Activated T-cell treated with anti-CD3 and anti-CD28 coated beads for 48 hours (primary cell): ENCODE measurements at regions not wholly inside any gene's neighbourhood (a gene's known extent, or its start where the extent isn't known, plus 50 kb on each side); places are given as distances from the start of the nearest gene placed in this dataset.
"Not testable (repeated sequence)": the region's sequence is repeated elsewhere in the genome, so short reads cannot be mapped to it uniquely, and the experiment has no call there.

Experiments used
- DNase-seq: peaks from one replicate; pipeline ENCODE4 v3.0.0-alpha.2; 2020; ENCODE audit warnings: low read depth

DNA sequence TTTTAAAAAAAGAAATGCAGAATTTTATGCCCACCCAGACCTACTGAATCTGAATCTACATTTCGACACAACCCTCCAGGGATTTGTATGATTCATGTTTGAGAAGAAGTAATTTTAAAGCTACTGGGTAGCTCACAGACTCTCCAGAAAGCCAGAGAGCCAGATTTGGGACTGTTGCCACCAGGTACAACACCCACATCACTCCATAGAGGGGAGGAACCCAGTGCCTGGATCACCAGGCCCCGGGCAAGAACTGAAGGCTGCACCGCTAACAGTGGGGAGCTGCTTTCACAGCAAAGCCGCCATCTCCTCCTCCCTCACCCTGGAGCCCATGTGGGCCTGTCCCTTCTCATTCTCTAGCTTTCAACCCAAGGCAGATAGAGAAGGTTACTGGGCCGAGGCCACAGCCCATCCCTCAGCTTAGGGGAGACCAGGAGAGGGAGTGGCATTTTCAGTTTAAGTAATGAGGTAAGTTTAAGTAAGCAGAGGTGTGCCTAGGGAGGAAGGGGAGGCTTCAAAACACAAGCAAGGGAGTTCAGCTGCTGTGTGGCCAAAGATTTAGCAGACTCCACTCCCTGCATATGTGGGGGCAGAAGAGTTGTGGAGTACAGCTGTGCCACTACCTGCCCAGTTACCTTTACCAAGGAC, 109.8 kb downstream of the IL12A start:
- no peak for DNase-seq

DNA sequence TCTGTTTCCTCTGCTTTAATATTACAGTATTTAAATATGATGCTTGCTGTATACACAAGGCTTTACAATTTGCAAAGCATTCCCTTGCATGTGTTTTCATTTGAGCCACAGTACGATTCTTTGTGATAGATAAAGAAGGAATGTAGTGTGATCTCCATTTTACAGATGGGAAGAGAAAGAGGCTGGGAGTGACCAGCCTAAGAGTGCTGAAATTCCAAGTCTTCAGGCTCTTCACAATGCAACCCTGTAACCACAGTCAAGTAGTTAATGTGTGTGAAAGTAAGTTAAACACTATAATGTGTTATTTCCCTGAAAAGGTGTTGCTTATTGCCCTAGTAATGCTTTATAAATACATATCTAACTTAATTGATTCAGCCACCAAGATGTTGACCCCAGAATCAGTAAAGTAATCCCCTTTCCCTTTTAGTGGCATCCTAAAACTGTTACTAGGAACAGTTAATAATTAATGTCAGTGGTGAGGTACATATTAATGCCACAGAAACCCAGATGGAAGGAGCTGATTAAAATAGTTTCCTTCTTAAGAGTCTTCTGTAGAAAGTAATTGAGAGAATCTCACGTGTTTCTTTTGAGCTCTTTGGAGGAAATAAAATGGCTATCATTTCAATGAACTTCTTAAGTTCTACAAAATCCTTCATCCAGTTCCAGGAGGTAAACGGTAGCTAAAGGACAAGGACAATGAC, 110.4 kb downstream of the IL12A start:
- no peak for DNase-seq

DNA sequence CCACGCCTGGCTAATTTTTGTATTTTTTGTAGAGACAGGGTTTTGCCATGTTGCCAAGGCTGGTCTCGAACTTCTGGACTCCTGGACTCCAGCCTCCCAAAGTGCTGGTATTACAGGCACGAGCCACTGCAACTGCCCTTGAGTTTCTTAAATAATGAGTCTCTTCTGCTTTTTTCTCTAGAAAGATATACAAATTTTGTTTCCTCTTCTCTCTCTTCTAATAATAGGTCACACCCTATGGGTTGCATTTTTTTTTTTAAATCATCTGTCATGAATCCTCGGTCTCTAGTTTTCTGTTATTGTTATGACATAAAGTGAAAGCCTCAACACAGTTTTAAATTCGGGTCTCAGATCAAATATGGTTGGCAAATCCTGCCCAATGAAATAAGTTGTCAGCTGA, 111.2 kb downstream of the IL12A start:
- no peak for DNase-seq

DNA sequence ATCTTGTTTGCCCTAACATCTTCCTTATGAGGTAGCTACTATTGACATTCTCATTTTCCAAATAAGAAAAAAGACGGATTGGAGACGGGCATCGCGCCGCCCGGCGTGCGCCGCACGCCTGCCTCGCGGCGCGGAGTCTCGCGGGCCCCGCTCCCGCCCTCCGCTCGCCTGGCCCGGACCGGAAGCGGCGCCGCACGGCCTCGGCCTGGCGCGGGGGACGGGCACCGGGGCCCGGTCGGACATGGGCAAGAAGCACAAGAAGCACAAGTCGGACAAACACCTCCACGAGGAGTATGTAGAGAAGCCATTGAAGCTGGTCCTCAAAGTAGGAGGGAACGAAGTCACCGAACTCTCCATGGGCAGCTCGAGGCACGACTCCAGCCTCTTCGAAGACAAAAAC, 112.0 kb downstream of the IL12A start:
- DNase-seq: no peak

DNA sequence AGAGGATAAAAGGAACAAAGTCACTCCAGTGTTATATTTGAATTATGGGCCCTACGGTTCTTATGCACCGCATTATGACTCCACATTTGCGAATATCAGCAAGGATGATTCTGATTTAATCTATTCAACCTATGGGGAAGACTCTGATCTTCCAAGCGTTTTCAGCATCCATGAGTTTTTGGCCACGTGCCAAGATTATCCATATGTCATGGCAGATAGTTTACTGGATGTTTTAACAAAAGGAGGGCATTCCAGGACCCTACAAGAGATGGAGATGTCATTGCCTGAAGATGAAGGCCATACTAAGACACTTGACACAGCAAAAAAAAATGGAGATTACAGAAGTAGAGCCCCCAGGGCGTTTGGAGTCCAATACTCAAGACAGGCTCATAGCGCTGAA, 113.4 kb downstream of the IL12A start:
- not testable (repeated sequence) for DNase-seq

DNA sequence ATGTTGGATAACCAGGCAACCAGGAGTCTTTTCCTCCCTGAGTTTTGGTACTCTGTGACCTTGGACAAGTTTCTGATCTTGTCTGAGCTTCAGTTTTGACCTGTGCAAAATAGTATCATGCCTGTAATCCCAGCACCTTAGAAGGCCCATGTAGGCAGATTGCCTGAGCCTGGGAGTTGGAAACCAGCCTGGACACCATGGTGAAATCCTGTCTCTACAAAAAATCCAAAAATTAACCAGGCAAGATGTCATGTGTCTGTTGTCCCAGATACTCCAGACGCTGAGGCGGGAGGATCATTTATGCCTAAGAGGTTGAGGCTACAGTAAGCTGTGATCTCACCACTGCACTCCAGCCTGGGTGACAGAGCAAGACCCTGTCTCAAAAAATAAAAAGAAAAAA, 114.8 kb downstream of the IL12A start:
- DNase-seq: no peak

DNA sequence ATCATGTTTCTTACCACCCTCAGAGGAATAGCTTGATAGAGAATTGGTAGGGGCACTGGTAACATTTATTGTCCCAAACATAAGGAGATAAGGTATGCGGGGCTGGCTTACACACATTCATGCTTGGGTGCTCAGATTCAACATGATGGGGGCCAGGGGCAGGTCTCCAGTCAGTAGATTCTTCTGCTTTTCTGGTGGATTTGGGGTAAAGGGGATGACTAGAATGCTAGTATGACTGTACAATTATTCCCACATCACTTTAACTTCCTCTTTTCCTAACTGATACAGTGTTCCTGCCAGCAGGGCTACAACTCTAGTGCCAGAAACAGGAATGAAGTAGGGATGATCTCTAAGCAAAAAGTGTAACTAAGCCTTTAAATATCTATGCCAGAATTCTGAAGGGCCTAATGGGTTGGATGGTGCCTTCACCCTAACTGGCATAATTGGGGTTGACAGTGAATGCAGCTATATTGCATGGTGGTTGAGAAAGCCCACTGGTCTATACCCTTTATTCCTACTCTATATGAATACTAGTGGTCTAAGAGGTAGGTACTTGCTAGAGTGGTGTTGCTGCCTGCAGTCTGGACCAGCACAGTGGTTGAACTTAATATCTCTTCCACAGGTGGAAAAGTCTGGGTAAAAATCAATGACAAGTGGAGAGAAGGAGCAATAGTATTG, 117.4 kb downstream of the IL12A start:
- no peak for DNase-seq

DNA sequence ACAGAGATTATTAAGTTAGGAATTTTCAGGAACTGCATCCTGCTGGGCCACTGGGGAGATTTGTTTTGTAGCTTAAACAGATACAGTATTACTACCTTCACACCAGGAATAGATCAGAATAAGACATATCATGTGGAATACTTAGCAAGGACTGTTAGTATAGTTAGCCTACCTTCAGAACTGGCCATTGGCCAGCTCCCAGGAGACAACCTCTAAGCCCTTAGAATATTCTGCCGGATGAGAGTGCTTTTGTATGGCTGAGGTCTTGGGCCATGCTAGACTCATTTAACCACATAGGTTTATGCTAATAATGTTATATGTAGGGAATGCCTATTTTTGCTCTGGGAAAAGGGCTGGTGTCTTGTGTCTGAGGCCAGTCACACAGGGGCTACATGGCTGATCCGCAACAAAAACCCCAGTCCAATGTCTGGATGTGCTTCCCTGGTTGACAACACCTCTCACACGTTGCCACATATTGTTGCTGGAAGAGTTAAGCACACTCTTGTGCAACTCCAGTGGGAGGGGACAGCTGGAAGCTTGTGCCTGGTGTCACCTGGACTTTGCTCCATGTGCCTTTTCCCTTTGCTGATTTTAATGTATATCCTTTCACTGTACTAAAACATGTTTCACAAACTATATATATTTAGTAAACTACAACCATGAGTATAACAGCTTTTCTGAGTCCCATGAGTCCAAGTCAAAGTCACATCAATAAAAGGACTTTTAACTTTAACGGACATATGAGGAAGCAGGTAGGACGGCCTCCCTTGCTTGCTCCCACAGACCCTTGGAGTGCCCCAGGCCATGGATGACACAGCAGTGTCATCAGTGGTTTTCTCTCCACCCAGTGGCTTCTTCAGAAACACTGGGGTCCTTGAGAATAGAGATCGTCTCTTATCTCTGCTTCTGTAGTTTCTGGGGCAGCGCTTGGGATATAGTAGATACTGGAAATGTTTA, 118.0 kb upstream of the C3orf80 start:
- DNase-seq: no peak

DNA sequence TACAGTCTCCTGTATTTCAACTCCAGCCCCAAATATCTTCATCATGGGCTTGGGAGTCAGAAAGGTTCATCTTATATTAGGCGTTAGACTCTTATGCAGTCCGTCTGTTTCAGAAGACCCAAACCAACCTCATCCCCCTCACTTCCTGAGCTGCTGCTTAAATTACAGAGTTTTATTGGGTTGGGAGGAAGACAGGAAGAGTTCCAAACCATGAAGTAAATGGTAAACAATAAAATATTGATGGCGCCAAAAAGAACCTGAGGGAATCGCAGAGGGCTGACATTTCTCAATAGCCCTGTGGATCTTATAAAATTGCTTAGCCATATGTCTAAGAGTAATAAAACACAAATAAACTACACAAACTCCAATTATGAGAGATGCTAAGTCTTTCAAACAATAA, 116.9 kb upstream of the C3orf80 start:
- no peak for DNase-seq

DNA sequence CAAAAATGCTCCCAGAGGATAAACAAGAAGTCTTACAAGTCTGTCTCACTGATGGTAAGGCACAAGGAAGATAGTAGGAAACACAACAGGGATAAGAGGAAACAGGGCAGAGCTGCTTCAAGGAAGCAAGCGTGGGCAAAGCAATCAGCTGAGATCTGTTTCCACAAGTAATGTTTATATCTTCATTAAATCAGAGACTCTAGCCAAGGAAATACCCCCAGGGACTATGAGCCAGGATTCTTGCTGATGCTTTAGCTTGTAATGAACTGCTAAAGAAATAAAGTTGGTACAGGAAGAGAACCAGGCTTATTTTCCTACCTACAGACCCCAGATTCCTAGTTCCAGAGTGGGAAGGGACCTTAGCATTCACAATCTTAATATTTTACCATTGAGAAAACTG, 112.7 kb upstream of the C3orf80 start:
- DNase-seq: no peak

DNA sequence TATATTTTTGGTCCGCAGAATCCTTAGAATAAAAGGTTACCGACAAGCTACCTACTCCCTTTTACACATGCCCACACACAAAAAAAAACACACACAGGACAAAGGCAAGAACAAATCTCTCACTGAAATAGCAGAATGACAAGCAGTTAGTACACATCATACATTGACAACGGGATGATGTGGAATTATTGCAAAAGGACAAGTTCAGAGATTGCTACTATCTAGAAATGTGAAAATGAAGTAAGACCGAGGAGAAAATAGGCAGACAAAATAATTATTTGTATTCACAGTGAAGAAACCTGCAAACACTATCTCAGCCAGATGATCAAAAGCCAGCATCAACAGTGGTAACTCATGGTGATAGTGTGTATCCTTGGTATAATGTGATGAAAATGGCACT, 112.2 kb upstream of the C3orf80 start:
- DNase-seq: no peak

DNA sequence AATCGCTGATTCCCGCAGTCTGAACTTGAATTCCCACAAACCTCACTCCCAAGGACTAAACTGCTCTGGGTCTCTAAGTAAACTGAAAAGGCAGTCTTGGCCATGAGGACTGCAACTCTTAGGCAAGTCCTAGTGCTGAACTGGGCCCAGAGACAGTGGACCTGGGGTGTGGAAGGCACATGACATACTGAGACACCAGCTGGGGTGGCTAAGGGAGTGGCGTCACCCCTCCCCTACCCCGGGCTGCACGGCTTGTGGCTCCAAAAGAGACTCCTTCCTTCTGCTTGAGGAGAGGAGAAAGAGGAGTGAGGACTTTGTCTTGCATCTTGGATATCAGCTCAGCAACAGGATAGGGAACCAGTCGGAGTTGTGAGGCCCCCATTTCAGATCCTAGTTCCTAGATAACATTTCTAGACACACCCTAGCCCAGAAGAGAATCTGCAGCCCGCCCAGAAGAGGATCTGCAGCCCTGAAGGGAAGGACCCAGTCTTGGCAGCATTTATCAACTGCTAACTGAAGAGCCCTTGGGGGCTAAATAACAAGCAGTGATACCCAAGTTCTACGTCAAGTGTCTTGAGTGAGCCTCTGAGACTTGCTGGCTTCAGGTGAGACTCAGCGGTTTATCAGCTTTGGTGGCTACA, 110.7 kb upstream of the C3orf80 start:
- no peak for DNase-seq

DNA sequence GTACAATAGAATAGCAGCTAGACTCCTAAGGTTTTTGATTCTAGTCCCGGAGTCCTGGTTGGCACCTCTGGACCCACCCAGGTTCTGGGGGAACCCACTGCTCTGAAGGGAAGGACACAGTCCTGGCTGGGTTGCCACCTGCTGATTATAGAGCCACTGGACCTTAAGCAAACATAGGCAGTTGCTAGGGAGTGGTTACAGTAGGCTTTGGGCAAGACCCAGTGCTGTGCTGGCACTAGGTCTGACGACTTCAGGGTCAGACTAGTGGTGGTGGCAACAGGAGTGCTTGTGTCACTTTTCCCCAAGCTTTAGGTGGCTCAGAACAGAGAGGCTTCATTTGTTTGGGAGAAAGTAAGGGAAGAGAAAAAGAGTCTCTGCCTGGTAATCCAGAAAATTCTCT, 109.8 kb upstream of the C3orf80 start:
- no peak for DNase-seq

DNA sequence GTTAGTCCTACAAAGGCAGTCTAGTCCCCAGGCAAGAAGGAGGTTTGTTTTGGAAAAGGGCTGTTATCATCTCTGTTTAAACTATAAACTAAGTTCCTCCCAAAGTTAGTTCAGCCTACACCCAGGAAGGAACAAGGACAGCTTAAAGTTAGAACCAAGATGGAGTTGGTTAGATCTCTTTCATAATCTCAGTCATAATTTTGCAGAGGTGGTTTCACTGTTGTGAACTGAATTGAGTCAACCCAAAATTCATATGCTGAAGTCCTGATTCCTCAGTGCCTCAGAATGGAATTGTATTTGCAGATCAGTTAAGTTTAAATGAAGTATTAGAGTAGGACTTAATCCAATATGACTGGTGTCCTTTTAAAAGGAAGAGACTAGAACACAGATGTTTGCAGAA, 101.0 kb upstream of the C3orf80 start:
- DNase-seq: no peak

DNA sequence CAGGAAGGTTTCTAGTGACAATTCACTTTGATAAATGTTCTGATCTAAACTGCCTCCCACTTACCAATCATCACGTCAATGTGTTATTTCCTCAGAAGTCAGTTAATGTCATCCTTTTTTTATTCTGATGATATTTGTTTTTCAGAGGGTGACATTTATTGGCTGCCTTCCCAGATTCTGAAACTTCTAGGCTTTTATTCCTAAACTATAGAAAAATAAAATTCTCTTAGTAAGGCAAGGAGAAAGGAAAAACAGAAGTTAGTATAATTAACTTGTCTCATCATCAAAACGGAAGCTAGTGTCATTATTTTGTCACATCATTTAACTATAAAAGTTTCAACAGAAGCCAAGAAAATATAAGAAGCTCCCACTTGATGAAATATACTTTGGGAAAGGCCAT, 100.0 kb upstream of the C3orf80 start:
- no peak for DNase-seq

DNA sequence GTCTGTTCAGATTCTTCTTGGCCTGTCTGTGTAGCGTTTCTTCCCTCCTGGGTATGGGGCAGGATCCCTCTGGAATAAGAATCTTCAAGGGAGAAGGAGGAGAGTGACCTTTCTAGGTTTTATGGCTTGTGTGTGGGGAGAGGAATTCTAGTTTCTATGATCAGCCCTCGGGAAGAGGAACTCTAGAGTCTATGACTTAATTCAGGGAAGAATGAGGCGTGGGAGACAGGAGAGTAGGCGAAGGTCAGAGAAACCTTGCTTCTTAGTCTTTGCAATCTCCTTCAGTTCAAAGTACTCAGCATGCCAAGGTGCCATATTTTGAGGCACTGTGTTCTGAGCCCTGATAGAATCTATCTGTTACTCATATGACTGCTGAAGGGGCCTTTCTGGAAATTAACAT, 99.2 kb upstream of the C3orf80 start:
- no peak for DNase-seq

DNA sequence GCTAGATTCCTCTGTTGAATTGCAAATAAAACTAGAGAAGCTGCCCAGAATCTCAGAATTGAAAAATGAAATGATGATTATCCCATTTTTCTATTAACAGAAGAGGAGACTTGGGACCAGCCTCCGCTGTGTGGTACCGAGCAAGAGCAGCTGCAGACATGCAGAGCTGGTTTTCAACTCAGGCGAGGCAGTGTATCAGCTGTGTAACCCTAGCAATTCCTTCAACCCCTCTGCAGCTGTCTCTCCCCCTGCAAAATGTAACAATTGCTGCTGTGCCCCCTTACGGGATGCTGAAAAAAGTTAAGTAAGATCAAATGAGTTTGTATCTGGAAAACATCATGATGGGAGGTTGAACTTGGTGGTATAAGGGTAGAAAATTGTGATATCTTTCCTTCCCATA, 98.5 kb upstream of the C3orf80 start:
- no peak for DNase-seq

DNA sequence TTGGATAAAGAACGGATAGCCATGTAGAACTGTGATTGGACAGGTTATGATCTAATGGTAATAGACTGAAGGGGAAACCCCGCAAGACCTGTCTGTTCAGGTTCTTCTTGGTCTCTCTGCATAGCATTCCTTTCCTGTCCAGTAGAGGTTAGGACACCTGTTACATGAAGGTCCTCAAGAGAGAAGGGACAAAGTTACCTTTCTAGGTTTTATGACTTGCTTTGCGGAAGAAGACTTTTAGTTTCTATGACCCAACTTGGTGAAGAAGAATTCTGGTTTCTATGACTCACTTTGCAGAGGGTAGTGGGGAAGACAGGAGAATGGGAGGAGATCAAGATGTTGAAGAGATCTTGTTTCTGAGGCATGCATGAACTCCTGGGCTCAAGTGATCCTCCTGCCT, 97.9 kb upstream of the C3orf80 start:
- DNase-seq: no peak

DNA sequence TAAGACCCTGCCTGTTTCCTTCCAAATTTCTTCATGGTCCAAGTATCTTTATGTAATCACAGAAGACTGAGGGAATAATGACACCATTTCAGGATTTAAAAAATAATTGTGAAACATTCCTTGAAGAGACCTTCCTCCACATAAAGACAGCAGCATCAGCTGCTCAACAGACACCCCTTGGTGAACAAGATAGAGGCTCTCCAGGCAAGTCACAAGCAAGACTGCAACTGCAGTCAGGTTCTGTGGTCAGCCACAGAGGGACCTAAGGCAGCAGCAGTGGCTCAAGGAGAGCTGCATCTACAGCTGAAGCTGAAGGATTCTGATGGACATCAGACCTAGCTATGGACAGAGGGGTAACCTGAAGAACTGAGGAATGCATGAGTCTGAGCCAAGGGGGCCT, 97.2 kb upstream of the C3orf80 start:
- no peak for DNase-seq

DNA sequence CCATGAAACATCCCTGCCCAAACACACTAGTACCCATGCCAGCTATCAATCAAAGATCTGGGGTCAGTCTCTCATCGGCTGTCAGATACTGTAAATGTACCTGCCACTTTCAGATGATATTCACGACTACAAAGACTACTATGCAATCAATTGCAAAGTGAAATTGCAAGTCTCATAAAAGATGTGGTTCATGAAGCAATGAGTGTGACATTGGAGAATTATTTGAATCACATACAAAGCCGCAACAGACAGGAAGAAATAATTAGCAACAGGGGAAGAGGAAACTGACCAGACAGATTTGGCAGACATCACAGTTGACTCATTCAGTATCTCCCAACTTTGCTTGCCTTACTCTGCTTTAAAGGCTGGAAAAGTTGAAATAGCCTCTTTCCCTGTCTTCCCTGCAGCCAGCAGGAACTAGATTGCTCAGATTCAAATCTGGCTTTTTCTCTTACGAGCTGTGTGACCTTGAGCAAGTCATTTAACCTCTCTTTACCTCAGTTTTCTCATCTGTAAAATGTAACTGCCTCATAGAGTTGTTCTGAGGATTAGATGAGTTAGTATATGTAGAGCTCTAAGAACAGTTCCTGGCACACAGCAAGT, 95.7 kb upstream of the C3orf80 start:
- DNase-seq: no peak

DNA sequence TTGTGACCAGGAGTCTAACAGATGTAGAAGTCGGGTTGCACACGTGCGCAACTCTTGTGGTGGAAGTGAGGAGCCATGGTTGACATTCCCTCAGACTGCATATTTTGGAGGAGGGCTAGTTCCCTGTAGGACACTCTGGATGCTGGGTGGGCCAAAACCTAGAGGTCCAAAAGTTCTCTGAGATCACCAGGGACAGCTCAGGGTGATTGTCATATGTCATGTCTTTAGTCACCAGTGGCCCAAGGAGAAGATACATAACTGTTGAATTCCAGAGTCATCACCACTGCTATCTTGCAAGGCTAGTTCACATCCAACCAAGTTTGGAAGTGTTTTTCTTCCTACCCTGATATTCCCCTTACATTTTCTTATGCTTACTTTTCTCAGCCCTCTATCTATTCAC, 95.2 kb upstream of the C3orf80 start:
- DNase-seq: no peak

DNA sequence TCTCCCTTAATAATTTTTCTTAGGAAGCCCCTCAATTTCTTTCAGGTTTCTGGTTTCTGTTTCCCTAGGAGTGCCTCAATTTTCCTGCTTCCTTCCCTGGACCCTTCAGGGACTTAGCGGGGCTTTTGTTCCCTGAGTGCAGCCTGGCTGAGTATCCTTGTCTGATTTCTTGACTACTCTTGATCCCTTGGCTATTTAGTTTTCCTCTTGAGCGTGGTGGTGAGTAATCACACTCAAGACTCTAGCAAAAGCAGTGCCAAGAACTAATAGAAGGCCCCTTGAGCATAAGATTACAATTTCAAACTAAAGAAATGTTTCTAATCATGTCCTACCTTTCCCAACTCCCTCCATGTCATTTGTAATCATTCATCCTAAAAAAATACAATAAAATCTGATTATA, 94.3 kb upstream of the C3orf80 start:
- no peak for DNase-seq
